OCI-LY7 (cell line): ENCODE measurements at regions not wholly inside any gene's neighbourhood (a gene's known extent, or its start where the extent isn't known, plus 50 kb on each side); places are given as distances from the start of the nearest gene placed in this dataset.

ENCODE experiments used
- EZH2phosphoT487 ChIP-seq: fragments of 200-600 bp; sonication (generic); IDR thresholded peaks from 2 replicates; pipeline ENCODE4 v1.6.1; 2018; ENCODE audit warnings: low read depth, borderline replicate concordance, mild to moderate bottlenecking, mixed run types, antibody characterized with exemption, low read length, moderate library complexity, mixed read lengths
- TF ChIP-seq, protein P1 (sequence below): fragments of 200-600 bp; sonication (generic); conservative IDR thresholded peaks from 2 replicates; pipeline ENCODE4 v1.5.1; 2014; ENCODE audit warnings: mild to moderate bottlenecking, antibody characterized with exemption, low read length, moderate library complexity, mixed read lengths

DNA sequence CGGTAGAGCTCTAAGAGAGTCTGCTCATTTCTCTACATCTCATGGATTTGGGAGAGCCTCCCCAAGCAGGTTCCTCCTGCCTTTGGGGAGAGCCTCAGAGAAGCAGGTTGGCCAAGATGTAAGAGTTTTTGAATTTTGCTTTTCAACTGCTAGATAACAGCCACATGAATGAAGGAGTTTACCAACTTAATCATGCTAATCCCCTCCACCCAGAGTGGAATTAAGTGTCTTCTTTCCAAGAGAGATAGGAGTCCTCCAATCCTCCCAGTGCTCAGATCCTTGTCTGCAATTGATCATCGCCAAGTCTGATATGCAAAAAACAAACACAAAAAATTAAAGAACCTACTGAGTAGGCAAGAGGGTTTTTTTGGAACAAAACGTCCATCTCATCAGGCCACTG is 99.4 kb upstream of the MAP3K1 start:
- TF ChIP-seq, protein P1, sequence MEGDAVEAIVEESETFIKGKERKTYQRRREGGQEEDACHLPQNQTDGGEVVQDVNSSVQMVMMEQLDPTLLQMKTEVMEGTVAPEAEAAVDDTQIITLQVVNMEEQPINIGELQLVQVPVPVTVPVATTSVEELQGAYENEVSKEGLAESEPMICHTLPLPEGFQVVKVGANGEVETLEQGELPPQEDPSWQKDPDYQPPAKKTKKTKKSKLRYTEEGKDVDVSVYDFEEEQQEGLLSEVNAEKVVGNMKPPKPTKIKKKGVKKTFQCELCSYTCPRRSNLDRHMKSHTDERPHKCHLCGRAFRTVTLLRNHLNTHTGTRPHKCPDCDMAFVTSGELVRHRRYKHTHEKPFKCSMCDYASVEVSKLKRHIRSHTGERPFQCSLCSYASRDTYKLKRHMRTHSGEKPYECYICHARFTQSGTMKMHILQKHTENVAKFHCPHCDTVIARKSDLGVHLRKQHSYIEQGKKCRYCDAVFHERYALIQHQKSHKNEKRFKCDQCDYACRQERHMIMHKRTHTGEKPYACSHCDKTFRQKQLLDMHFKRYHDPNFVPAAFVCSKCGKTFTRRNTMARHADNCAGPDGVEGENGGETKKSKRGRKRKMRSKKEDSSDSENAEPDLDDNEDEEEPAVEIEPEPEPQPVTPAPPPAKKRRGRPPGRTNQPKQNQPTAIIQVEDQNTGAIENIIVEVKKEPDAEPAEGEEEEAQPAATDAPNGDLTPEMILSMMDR, result no peak
- TF ChIP-seq EZH2phosphoT487, result no peak
